ENCODE measurements at regions not wholly inside any gene's neighbourhood (a gene's known extent, or its start where the extent isn't known, plus 50 kb on each side); places are given as distances from the start of the nearest gene placed in this dataset.

DNA sequence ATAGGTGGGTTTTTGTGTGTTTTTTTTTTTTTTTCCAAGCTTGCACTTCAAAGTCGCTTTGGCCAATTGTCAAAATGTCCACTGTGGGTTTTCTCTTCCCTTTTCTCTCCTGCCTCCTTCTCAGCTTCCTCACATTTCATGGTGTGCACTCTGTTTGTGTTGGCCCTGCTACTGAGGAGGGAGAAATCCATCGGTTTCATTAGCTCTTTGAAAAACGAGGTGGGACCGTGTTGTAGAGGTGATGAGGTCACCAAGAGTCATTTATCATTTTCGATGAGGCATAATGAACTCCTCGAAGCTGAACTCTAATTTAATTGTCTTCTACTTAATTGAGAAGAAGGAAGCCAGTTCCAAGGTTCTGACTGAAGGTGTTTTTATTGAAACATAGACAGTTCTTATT, 174.4 kb upstream of the TOX3 start:
- Histone ChIP-seq H3K9me3 (ENCODE audit: low read length) (no peaks in the 10 kb centered on the region), H3K9me2 (replicated peaks; ENCODE audit: low read length) (no peaks in the 10 kb centered on the region), H3K4me2 (ENCODE audit: low read length) (no peak overlapping the region), H3K27me3 (ENCODE audit: low read length) (no peaks in the 10 kb centered on the region), H4K20me1 (ENCODE audit: low read length) (no peaks in the 10 kb centered on the region), H3K79me2 (ENCODE audit: low read length) (no peaks in the 10 kb centered on the region), H3K4me3 (ENCODE audit: low read length) (no peak overlapping the region), H3K9ac (ENCODE audit: low read length) (no peak overlapping the region), H3K27ac (ENCODE audit: low read length) (no peak overlapping the region), H3K4me1 (ENCODE audit: insufficient read depth, low read length) (no peaks in the 10 kb centered on the region), H3K36me3 (ENCODE audit: low read depth, low read length) (no peaks in the 10 kb centered on the region), H2AFZ (ENCODE audit: low read length) (no peak overlapping the region), H3F3A (ENCODE audit: low read length, unreplicated experiment) (no peaks in the 10 kb centered on the region)
- TF ChIP-seq EZH2 (IDR thresholded peaks at IDR 0.05; ENCODE audit: low read length, unreplicated experiment): no peak
- TF ChIP-seq, protein P1, sequence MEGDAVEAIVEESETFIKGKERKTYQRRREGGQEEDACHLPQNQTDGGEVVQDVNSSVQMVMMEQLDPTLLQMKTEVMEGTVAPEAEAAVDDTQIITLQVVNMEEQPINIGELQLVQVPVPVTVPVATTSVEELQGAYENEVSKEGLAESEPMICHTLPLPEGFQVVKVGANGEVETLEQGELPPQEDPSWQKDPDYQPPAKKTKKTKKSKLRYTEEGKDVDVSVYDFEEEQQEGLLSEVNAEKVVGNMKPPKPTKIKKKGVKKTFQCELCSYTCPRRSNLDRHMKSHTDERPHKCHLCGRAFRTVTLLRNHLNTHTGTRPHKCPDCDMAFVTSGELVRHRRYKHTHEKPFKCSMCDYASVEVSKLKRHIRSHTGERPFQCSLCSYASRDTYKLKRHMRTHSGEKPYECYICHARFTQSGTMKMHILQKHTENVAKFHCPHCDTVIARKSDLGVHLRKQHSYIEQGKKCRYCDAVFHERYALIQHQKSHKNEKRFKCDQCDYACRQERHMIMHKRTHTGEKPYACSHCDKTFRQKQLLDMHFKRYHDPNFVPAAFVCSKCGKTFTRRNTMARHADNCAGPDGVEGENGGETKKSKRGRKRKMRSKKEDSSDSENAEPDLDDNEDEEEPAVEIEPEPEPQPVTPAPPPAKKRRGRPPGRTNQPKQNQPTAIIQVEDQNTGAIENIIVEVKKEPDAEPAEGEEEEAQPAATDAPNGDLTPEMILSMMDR (conservative IDR thresholded peaks at IDR 0.05; ENCODE audit: low read depth, low read length): no peak
- TF ChIP-seq EZH2phosphoT487 (IDR thresholded peaks at IDR 0.05; ENCODE audit: borderline replicate concordance, low read length): no peak
- ATAC-seq (no peak), DNase-seq (no peak)
- POLR2A ChIA-PET (ENCODE audit: unreplicated experiment): no interaction called here
- no TSS peak for BruUV-seq (replicated peaks)
- CTCF ChIA-PET: no interaction called here
- intact Hi-C loops (cut with micrococcal nuclease): no loop called here

DNA sequence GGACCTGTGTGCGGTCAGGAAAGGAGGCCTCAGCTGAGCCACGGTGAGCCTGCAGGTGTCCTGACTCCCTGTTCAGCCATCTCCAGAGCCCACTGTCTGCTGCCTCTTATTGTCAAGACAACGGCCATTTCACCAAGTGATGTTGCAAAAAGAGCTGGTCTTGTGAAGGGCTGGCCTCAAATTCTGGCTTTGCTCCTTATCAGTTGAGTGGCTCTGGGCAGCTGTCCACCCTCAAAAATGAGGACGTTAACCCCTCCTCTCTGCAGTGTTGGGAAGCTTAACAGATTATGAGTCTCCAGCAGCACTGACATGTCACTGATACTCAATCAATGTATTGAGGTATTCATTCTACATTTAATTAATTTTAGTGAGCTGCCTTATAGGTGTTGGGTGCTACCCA, 171.1 kb upstream of the TOX3 start:
- H3K79me2 ChIP-seq (ENCODE audit: low read length): no peaks in the 10 kb centered on the region
- H3K4me1 ChIP-seq (ENCODE audit: insufficient read depth, low read length): no peaks in the 10 kb centered on the region
- H3K9me3 ChIP-seq (ENCODE audit: low read length): no peaks in the 10 kb centered on the region
- ChIA-PET POLR2A (ENCODE audit: unreplicated experiment) (no interaction called here), CTCF (no interaction called here)
- DNase-seq: no peak
- no peak for TF ChIP-seq EZH2 (IDR thresholded peaks at IDR 0.05; ENCODE audit: low read length, unreplicated experiment)
- TF ChIP-seq, protein P1 (conservative IDR thresholded peaks at IDR 0.05; ENCODE audit: low read depth, low read length): no peak
- TF ChIP-seq EZH2phosphoT487 (IDR thresholded peaks at IDR 0.05; ENCODE audit: borderline replicate concordance, low read length): no peak
- H4K20me1 ChIP-seq (ENCODE audit: low read length): no peaks in the 10 kb centered on the region
- H3K4me2 ChIP-seq (ENCODE audit: low read length): no peak overlapping the region
- no peaks in the 10 kb centered on the region for H3K36me3 ChIP-seq (ENCODE audit: low read depth, low read length)
- H3K27me3 ChIP-seq (ENCODE audit: low read length): no peaks in the 10 kb centered on the region
- H3K9ac ChIP-seq (ENCODE audit: low read length): no peak overlapping the region
- H3K9me2 ChIP-seq (replicated peaks; ENCODE audit: low read length): no peaks in the 10 kb centered on the region
- no peak overlapping the region for H2AFZ ChIP-seq (ENCODE audit: low read length)
- intact Hi-C loops (cut with micrococcal nuclease): no loop called here
- no TSS peak for BruUV-seq (replicated peaks)
- H3F3A ChIP-seq (ENCODE audit: low read length, unreplicated experiment): no peaks in the 10 kb centered on the region
- no peak overlapping the region for H3K4me3 ChIP-seq (ENCODE audit: low read length)
- H3K27ac ChIP-seq (ENCODE audit: low read length): no peak overlapping the region
- ATAC-seq: no peak

DNA sequence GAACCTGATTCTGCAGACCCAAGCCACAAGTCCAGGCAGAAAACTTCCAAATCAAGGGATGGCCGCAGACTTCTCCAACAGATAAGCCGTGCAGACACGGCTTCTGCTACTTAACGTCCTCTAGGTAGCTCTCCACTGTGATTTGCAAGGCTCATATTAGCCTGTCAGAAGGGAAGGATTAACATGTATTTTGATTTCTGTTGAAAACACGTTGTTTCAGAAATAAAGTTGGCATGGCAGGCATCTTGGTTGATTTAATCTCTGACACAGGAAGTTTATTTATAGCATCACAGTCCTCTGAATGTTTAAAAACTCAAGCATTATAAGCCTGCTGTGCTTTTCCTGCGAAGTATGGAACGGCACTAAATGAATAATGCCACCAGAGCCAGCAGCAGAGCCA, 166.8 kb upstream of the TOX3 start:
- ChIA-PET POLR2A (ENCODE audit: unreplicated experiment) (no interaction called here), CTCF (no interaction called here)
- no peak overlapping the region for H3K27ac ChIP-seq (ENCODE audit: low read length)
- H3K4me3 ChIP-seq (ENCODE audit: low read length): no peak overlapping the region
- H3K79me2 ChIP-seq (ENCODE audit: low read length): no peaks in the 10 kb centered on the region
- no peaks in the 10 kb centered on the region for H4K20me1 ChIP-seq (ENCODE audit: low read length)
- intact Hi-C loops (cut with micrococcal nuclease): no loop called here
- H3K9me2 ChIP-seq (replicated peaks; ENCODE audit: low read length): no peaks in the 10 kb centered on the region
- H2AFZ ChIP-seq (ENCODE audit: low read length): no peak overlapping the region
- H3K9me3 ChIP-seq (ENCODE audit: low read length): no peaks in the 10 kb centered on the region
- H3K9ac ChIP-seq (ENCODE audit: low read length): no peak overlapping the region
- no peak overlapping the region for H3K4me2 ChIP-seq (ENCODE audit: low read length)
- no peaks in the 10 kb centered on the region for H3K36me3 ChIP-seq (ENCODE audit: low read depth, low read length)
- no peaks in the 10 kb centered on the region for H3F3A ChIP-seq (ENCODE audit: low read length, unreplicated experiment)
- no TSS peak for BruUV-seq (replicated peaks)
- DNase-seq: no peak
- no peak for ATAC-seq
- TF ChIP-seq, protein P1 (conservative IDR thresholded peaks at IDR 0.05; ENCODE audit: low read depth, low read length): no peak
- TF ChIP-seq EZH2 (IDR thresholded peaks at IDR 0.05; ENCODE audit: low read length, unreplicated experiment): no peak
- TF ChIP-seq EZH2phosphoT487 (IDR thresholded peaks at IDR 0.05; ENCODE audit: borderline replicate concordance, low read length): no peak
- H3K27me3 ChIP-seq (ENCODE audit: low read length): no peaks in the 10 kb centered on the region
- H3K4me1 ChIP-seq (ENCODE audit: insufficient read depth, low read length): no peaks in the 10 kb centered on the region

All from PC-3 (cell line).